8988T (cell line): ENCODE measurements at regions not wholly inside any gene's neighbourhood (a gene's known extent, or its start where the extent isn't known, plus 50 kb on each side); places are given as distances from the start of the nearest gene placed in this dataset.

Experiments
- DNase-seq: peaks from one replicate; pipeline ENCODE4 v3.0.0; 2011

DNA sequence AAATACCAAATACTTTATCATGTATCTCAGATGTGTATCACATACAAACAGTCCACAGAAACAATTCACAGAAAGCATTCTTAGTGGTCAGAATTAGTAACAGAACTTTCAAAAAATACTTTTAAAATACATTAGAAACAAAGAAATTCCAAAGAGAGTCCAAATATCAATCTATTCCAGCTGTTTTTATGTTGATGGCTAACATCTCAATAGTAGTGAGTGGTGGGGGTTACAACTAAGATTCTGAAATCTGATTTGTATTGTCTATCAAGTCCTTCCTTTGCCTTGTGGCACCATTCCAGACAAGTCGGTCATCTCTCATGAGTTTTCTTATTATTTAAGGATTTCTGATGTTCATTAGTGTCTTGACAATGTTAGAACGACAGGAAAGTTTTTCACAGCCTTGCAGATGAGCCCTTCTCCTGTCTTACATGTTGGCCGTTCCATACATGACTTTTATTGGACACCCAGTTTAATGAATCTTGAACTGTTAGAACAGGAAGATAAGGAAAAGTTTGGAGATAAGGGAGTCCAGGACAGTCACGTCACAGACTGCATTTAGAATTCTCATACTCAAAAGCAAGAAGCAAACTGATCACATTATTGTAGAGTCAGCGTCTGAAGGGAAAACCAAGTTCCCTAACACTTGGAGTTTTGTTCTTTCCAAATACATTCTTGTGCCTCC lies 410.3 kb downstream of the PID1 start:
- DNase-seq = no peak

DNA sequence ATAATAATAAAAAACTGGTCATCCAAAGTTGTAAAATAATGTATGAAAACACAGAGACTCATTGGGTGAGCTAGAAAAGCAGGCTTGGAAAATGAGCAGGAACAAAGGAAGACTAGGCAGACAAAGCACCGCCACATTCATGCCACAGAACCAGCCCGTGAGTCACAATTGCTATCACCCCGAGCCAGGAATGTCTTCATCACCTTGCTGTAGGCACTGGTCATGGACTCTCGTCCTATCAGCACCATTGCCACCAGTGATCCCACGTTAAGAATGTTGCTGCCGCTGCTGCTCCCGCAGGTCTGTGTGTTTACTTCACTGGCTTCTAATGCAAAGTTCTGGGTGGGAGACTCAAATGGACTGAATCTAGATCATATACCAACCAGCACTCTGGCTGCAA lies 417.9 kb downstream of the PID1 start:
- DNase-seq = no peak

DNA sequence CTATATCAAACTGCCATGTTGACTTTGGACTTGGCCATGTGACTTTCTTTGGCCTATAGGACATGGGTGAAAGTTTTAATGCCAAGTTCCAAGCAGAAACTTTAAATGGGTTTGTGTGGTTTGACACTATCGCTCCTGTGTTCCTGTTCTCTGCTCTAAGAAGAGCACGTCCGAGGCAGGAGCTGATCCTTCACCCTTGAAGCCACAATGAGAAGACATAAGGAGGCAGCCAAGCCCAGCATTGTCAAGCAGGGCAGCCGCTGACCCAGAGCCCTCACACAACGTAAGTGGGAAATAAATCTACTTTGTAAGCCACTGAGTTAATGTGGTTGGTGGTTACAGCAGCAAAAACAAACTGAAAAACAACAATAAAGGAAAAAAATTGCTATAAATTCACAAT lies 422.4 kb downstream of the PID1 start:
- DNase-seq = no peak

DNA sequence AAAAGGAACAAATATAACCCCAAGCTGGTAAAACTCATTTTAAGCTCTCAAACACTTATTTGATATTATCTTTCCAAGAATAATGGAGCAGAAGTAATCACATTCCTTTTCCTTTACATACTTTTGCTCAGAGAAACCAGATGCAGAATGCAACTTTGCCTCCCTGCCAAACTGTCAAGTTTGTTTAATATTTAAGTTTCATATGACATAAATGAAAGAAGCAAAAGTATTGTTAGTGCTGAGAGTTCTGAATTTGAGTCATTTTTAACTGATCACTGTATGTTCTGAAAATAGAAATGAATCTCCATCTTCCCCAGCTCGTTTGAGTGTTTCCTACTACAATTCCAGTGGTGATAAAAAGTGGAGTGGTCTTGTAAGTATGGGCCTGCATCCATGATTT lies 423.4 kb downstream of the PID1 start:
- no peak for DNase-seq

DNA sequence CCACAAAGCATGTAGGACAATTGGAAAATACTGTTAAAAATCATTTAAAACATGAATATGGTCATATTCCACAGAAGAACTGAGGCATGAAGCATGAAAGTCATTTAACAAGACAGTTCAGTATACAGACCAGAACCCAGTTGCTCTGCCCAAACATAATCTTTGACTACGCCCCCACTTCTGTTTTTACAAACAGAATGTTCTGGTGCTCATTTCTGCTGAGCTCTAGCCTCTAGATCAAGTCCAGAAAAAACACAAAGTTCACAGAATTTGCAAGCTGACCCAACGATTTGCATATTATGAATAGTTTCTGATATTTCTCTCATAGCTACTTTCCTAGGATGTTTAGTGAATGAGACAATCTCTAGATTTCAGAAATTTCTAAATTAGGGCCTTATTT lies 424.9 kb downstream of the PID1 start:
- DNase-seq = no peak

DNA sequence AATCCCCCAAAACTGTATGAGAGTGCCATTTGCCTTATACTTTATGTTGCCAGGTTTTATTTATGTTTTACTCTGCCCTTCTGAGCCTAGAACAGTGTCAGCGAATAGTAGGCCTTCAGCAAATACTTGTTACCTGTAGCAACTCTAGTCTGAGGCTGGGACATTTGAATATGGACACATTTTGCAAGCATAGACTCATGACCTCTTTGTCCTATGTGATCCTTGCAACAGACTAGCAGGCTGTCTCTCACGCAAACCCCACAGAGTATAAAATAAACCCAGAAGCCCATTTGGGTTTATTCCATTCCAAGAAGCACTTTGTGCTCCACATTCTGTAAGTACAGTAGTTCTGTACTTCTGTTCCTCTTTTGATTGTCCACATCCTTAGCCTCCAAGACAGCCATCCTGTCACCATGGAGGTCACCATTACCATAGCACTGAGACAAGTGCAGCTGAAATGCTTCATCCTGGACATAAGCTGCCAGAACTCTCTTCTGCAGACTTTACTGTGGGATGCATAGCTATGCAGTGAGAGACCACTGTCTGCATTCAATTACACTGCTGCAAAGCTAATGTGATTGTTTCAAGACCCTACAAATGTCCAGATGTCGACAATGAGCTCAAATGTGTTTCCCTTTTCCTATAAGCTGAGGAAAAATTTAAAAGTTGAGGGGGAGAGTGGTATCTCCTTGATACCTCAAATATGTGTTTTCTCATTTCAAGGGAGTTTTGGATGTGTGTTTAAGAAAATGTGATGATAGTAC lies 425.7 kb downstream of the PID1 start:
- no peak for DNase-seq

DNA sequence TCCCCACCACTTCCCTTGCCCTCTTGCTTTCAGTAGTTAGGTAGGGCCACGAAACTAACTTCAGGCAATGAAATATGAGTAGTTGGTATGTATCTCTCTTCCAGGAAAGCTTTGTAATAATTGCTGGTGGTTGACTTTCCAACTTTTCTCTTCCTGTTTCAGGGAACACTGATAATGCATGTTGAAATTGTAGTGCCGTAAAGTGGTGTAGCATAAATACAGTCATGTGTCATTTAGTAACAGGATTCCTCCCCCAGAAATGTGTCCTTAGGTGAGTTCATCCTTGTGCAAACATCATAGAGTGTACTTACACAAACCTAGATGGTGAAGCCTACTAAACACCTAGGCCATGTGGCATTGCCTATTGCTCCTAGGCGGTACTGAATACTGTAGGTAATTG lies 429.2 kb downstream of the PID1 start:
- DNase-seq = no peak

DNA sequence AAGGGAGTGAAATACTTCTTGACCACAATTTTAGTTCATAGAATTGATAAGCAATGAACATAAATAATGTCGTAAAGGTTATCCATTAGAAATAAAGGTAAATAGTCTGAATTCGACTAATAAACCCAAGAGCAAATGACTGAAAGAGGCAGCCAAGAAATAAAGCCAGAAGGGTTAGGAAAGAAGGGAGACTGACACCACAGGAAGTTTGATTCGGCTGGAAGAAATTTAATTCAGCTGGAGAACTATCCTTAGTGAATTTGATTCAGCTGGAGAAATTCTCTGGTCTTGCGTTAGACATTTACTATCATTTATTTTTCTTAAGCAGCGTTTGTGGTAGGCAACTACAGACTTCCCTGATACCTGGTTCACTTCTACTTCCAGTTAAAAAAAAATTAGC lies 429.6 kb downstream of the PID1 start:
- DNase-seq = no peak

DNA sequence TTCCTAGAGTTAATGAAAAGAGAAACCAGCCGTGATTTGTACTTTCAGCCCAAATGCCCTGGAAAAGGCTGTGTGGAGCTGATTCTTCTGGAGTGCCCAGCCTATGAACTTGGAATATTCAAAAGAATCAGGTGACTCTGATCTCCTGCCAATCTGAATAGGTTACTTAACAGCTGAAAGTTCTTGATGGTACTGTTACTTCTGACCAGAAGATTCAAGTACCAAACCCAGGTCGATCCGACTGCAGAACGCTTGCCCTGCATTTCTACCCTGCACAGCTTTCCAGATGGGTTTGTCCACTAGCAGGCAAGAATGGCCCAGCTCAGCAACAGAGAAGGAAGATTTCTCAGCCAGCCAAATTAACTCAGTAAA lies 430.4 kb downstream of the PID1 start:
- no peak for DNase-seq

DNA sequence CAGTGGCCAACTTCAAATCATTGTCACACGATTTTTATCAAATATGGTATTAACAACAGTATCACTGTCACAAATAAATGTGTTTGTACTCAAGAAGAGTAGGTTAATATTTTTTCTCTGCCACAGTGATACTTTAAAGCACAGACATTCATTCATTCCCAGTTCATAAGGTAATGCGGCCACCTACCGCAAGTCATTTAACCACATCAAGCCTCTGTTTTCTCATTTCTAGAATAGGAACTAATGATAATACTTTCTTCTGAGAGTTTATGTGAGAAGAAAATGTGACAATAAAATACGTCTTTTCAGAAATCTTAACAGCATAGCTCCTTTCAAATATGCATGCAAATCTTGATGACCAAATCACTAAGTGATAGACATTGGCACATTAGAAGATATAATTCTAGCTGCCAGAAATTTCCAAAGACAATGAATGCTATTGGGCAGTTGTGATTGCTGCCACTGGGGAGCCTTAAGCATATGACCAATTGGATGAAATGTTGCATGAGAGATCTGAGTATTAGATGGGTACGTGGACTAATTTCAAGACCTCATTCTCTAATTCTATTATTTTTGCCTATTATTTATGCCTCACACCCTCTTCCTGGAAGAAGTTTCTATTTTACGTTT lies 430.9 kb downstream of the PID1 start:
- no peak for DNase-seq

DNA sequence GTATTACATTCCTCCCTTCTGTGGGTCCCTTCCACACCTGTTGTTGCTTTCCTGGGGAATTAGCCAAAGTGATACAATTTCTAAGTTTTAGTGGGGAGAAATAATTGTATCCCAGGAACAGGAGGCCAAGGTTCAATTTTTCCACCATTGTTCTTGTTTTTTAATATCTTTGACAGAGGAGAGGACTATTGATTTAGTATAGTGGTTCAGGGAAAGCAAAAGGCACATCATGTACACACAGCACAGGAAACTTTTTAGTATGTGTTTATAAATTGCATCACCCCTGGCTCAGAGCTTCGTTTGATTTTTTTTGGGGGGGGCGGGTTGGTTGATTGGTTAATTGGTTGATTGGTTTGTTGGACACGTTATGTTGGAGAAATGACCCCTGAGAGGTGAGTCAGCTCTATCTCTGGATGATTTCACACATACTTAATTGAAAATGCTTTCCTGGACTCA lies 431.6 kb downstream of the PID1 start:
- no peak for DNase-seq

DNA sequence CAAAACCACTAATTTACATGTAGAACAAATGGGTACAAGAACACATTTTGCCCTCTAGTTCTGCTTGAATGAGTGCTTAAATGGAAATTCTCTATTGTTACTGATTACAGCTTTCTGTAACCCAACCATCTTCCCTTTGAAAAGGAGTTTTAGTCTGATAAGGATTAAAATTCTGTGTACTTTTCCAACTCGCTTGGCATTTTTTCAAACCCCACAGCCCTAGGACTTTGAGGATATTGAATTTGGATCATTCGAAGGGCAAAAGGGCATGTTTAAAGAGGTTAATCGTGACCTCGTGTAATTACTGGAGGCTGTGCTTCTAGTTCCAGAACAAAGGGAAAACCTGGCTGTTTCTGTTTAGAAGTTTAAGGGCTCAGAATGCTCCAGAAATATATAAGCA lies 432.3 kb downstream of the PID1 start:
- no peak for DNase-seq

DNA sequence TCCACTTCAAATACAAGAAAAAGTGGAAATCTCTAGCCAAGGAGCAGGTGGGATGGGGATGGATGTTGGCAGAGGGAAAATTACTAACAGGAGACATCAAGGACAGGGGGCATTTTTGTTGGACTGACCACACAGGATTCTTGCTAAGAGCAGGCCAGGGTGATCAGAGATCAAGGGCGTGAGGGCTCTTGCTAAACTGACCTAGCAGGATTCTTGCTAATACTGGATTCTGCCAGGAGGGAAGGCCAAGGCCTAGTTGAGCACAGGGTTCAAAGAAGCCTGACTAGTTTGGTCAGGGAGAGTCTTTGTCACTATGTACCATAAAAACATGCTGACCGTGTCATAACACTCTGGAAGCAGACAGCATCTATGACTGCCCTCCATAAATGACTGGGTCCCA lies 442.7 kb downstream of the PID1 start:
- DNase-seq = no peak

DNA sequence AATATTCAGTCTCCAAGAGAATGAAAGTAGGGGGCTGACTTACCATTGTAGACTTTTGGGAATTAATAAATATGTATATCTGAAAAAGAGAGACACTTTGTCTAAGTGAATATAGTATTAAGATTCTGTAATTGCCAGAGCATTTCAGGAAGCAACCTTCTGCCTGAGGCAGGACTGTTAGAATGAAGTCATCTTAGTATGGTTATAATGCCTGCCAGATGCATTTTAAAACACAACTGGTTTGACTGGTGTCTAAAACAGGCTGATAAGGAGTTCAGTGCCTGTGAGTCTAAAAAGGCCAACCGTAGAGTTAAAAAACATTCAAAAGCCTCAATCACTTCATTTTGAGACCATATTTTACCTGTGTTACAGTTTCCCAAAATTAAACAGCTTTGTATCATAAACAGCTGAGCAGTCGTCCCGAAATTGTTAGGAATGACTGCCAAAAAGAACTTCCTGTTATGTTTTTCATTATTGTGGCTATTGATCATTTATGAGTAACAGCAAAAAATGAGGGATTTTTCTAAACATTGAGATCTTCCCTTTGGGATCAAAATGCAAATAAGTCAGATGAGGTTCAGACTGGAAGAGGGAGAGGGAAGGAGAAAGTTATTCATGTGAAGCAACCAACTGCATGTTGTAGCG lies 443.9 kb downstream of the PID1 start:
- no peak for DNase-seq

DNA sequence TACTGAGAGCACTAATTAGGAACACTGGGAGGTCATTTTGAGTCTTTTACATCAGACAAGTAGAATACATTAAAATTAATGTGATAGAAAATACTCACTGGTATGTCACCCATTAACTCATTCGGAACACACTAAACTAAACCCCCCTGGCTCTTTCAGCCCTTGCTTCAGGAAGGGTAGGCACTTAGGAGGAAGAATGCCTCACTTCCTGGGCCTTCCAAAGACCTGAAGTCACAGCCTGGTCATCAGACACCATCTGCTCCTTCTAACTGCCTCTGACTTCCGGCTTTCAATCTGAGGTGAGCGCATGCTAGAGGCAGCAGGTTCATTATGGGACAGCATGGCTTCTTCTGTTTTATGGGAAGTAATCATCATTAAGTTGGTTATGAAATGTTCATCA lies 451.4 kb downstream of the PID1 start:
- no peak for DNase-seq

DNA sequence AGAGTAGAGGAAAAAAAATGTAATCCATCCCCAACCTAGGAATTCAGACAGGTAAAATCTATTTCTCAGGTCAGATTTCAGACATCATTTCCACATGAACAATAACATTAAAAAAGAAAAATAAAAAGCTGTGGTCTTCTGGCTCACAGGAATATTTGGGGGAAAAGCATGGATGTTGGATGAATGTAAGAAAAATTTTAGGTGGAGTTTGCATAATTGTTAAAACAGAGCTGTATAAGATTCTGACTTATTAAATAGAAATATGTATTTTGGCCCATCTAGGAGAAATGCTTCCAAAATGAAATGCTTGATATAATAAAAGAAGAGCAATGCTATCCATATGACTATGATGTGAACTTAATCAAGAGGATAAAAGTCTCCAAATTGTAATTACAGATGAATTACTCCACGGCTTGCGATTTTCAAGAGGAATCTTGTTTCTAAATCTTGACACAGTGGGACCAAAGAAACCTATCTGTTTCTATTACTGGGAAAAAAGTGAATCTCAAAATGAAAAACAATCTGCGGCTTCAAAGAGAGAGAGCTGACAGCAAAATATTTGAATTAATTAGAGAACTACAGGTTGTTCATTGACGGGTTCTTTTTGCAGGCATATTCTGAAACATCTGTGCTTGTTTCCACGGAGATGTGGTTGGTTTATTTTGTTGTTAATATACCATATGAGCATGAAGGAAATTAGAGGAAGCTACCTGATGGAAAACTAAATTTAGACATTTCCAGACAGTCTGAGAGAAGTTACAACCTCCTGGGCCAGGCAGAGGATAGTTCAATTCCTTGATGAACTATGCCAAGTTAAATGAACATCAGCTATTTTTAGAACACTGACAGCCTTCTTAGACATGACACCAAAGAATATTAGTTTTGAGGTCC lies 468.7 kb downstream of the PID1 start:
- no peak for DNase-seq

DNA sequence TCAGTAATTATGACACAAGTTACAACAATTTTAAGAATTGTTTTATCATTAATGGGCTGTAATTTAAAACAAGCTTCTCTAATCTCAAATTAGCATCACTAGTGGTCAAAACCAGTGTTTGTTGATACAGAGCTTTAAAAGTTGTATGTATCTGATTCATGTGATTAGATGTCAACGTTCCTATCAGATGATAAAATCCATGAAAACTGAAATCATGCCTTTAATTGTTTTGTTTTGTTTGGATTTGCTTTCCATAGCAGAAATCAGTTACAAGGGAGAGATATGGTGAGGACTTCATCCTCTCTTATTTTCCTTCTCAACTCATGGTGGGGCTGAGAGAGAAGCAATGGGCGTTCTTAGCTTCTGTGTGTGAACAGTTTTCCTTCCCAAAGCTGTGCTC lies 469.6 kb downstream of the PID1 start:
- DNase-seq = no peak

DNA sequence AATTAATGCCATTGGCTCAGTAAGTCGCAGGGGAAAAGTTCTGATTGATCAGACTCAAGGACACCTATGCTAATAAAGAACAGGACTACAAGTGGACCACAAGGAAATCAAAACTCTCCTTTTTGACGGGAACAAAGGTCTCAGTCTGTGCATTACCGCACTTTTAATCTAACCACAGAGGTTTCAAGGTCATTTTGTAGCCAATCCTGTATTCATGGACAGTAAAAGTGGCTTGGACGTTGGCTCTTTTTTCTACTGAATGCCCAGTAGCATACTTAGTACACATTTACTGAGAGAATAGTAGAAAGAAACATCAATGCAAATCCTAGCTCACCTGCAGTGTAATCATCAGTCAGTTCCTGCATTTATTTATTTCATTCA lies 471.9 kb downstream of the PID1 start:
- DNase-seq = no peak

DNA sequence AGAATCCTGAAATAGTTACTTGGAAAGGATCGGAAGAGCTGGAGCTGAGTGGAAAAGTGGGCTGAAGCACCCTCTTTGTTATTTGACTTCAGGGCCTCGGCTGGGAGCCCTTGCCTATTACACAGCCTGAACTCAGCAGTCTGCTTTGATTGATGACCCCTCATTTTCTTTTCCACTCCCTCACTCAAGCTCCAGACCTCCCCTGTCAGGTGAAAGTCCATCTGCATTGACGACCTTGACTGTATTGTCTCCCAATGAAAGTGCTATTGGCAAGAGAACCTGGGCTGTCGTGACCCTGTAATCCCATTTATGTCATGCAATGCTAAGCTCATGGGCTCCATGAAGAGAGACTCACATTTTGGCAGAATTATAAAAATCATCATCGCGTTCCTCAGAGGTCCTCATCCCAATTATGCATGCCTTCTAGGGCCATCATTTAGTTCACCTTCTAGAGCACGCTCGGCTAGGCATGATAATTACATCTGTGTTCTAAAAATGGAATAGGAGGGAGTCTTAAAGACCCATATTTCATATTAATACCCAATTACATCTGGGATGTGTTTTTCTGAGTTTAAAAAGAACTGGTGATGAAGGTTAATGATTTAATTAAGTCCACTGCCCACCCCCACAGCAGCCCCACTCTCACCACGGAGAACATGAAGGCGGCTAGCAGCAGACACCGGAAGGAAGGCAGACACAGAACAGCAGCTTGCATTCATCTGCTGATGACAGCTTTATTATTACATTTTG lies 472.5 kb downstream of the PID1 start:
- no peak for DNase-seq

DNA sequence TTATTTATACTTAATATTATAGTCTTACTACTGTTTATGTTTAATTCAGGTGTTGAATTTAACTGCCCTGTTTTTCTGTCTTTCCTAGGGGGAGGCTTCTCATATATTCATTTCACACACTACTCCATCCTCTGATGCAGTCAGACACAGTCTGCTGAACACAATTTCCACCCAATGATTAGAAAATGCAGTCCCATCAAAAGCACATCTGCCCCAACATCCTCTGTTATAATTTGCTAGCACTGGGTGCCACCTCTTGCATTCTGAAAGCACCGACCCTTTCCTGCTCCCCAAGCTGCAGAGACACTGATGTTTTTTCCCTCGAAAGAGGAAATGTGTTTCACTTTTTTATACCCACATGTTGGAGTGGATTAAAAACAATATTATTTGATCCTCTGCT lies 474.7 kb downstream of the PID1 start:
- no peak for DNase-seq

DNA sequence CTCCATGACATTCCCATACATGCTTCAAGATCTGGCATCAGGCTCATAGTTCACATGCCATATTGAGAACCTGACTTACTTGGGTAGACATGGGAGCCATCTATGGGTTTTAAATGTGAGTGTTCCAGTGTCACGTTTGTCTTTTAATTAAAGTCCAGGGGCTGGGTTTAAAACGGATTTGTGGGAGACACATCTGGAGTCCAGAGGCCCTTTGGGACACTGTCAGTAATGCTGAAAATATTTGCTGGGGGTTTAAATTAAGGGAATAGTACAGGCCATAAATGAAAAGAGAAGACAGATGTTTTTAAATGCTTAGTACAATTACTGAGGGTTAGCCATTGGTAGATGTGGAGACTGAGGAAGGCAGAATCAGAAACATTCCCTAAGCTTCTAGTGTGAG lies 478.0 kb downstream of the PID1 start:
- no peak for DNase-seq

DNA sequence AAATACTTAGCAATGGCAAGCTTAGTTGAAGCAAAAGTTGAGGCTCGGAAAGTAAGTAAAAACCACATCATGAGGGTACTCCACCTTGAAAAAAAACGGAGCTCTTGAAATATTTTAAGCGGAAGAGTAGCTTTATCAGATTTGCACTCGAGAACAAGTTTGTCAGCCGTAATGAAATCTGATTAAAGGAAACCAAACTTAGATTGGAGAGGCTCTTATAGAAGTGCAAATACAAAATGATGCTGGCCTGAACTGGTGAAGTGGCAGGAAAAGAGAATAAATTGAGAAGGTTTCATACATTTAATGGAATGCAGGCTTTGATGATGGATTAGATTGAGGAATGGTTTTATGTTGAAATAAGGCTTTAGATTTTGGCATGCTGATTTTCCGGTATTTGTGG lies 484.2 kb downstream of the PID1 start:
- DNase-seq = no peak
